Endothelial cell of umbilical vein (primary cell): ENCODE measurements at regions not wholly inside any gene's neighbourhood (a gene's known extent, or its start where the extent isn't known, plus 50 kb on each side); places are given as distances from the start of the nearest gene placed in this dataset.

Source experiments
- EZH2 ChIP-seq: IDR thresholded peaks from 2 replicates; pipeline ENCODE4 v1.6.1; 2012; ENCODE audit warnings: borderline replicate concordance, low read depth, mild to moderate bottlenecking, moderate library complexity, low read length, inconsistent platforms; ENCODE audit not compliant: severe bottlenecking
- FOS ChIP-seq: IDR thresholded peaks from 2 replicates; pipeline ENCODE4 v1.6.1; 2011; ENCODE audit warnings: mild to moderate bottlenecking, low read length, moderate library complexity, borderline replicate concordance; ENCODE audit not compliant: insufficient read depth
- JUN ChIP-seq: IDR thresholded peaks from 2 replicates; pipeline ENCODE4 v1.6.1; 2011; ENCODE audit warnings: borderline replicate concordance, low read depth; ENCODE audit not compliant: insufficient read length, insufficient read depth
- MYC ChIP-seq: IDR thresholded peaks from one replicate; pipeline ENCODE4 v1.6.1; 2011; ENCODE audit warnings: mild to moderate bottlenecking, low read depth, low read length
- POLR2A ChIP-seq: IDR thresholded peaks from 2 replicates; pipeline ENCODE4 v1.6.1; 2012; ENCODE audit warnings: low read depth, mild to moderate bottlenecking, control low read depth, low read length
- POLR2AphosphoS5 ChIP-seq: IDR thresholded peaks from 2 replicates; pipeline ENCODE4 v1.6.1; 2012; ENCODE audit warnings: low read depth, mild to moderate bottlenecking, control low read depth, low read length, moderate library complexity; ENCODE audit not compliant: insufficient read depth
- TF ChIP-seq, protein P1 (sequence below), 2 donors: IDR thresholded peaks; 1 replicate in 1 of 2; 2 replicates in 1 of 2; pipeline ENCODE4 v1.5.1; 2011; ENCODE audit warnings: low read length in 2 of 2, mild to moderate bottlenecking in 2 of 2, moderate library complexity in 2 of 2, control low read depth in 1 of 2, inconsistent platforms in 1 of 2, low read depth in 1 of 2; ENCODE audit not compliant: insufficient read depth in 1 of 2; ENCODE audit errors: extremely low read depth in 1 of 2
- TF ChIP-seq, protein P2 (sequence below): IDR thresholded peaks from 2 replicates; pipeline ENCODE4 v1.6.1; 2011; ENCODE audit not compliant: insufficient read depth, insufficient read length

DNA sequence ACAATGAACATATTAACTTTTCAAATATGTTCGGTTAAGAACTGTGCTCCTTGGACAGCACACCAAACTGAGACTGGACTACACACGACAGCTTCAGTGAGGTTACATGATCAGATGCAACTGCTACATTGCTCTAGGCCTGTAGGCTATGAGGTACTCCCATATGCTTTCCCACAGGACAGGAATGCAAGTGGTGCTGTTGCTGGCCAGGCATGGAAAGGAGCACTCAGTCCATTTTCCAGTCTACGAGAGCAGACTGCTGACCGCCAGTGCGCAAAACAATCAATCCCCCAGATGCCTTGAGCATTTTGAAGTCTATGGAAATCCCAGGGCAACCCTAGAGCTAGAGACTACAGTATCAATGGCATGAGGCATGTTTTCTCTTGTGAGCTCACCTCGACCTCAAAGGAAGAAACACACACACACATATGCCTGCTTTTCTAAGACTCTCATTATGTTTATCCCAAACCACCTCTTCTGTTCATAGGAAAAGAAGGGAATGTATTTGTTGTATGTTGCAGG is 70.8 kb upstream of the SPP1 start:
- no peak for TF ChIP-seq EZH2
- TF ChIP-seq, protein P1, sequence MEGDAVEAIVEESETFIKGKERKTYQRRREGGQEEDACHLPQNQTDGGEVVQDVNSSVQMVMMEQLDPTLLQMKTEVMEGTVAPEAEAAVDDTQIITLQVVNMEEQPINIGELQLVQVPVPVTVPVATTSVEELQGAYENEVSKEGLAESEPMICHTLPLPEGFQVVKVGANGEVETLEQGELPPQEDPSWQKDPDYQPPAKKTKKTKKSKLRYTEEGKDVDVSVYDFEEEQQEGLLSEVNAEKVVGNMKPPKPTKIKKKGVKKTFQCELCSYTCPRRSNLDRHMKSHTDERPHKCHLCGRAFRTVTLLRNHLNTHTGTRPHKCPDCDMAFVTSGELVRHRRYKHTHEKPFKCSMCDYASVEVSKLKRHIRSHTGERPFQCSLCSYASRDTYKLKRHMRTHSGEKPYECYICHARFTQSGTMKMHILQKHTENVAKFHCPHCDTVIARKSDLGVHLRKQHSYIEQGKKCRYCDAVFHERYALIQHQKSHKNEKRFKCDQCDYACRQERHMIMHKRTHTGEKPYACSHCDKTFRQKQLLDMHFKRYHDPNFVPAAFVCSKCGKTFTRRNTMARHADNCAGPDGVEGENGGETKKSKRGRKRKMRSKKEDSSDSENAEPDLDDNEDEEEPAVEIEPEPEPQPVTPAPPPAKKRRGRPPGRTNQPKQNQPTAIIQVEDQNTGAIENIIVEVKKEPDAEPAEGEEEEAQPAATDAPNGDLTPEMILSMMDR (IDR thresholded peaks at IDR 0.05; ENCODE audit: extremely low read depth in 1 of 2, insufficient read depth in 1 of 2, low read depth in 1 of 2, low read length in 2 of 2), result no peak
- no peak for TF ChIP-seq POLR2AphosphoS5
- TF ChIP-seq POLR2A, result no peak
- TF ChIP-seq, protein P2, sequence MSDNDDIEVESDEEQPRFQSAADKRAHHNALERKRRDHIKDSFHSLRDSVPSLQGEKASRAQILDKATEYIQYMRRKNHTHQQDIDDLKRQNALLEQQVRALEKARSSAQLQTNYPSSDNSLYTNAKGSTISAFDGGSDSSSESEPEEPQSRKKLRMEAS, result no peak
- TF ChIP-seq FOS, result no peak
- no peak for TF ChIP-seq JUN
- no peak for TF ChIP-seq MYC
